ENCODE measurements at regions not wholly inside any gene's neighbourhood (a gene's known extent, or its start where the extent isn't known, plus 50 kb on each side); places are given as distances from the start of the nearest gene placed in this dataset.

DNA sequence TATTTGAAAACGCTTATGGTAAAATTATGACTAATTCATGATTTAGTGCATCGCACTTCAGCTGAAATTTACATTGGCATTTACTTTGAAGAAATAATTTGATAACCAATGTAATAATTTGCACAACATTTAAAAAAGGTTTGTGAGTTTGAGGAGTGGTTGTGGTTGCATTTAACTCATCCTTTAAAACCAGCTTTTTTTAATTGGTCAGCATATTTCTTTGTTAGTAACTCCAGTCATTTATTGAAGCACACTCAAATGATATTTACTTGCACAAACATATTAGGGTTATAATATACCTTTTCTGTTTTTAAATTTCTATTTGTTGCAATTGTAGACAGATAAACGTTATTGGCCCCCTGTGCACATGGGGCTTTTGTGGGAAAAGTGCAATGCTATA lies 78.1 kb upstream of the AHI1 start:
- TF ChIP-seq CTCF (IDR thresholded peaks at IDR 0.05) (no peak), POLR2A (IDR thresholded peaks at IDR 0.05) (no peak)

Data from breast epithelium (tissue), 3 donors.